ENCODE measurements at regions not wholly inside any gene's neighbourhood (a gene's known extent, or its start where the extent isn't known, plus 50 kb on each side); places are given as distances from the start of the nearest gene placed in this dataset.

- Histone ChIP-seq H3K9ac (ENCODE audit: low read depth in 1 of 2, low read length in 2 of 2) (no peak overlapping the region), H3K4me1 (ENCODE audit: control insufficient read depth in 2 of 2, insufficient read depth in 2 of 2, low read length in 2 of 2) (no peaks in the 10 kb centered on the region), H3K27ac (ENCODE audit: low read depth in 2 of 2, low read length in 2 of 2) (no peak overlapping the region), H3K4me3 (ENCODE audit: low read length in 2 of 2) (no peak overlapping the region), H3K36me3 (ENCODE audit: control insufficient read depth in 2 of 2, insufficient read depth in 2 of 2, low read length in 2 of 2) (no peaks in the 10 kb centered on the region), H3K9me3 (ENCODE audit: control insufficient read depth in 2 of 2, low read length in 2 of 2) (no peaks in the 10 kb centered on the region), H3K27me3 (ENCODE audit: control insufficient read depth in 2 of 2, insufficient read depth in 2 of 2, low read length in 2 of 2) (no peaks in the 10 kb centered on the region)
Measured at GRCh38 chr12:107523775-107524535, 161.6 kb upstream of the PWP1 start.

GRCh38 chr12:107525063-107525718 lies 160.4 kb upstream of the PWP1 start:
- no peak overlapping the region for H3K4me3 ChIP-seq (ENCODE audit: low read length in 2 of 2)
- no peaks in the 10 kb centered on the region for H3K9me3 ChIP-seq (ENCODE audit: control insufficient read depth in 2 of 2, low read length in 2 of 2)
- H3K27me3 ChIP-seq (ENCODE audit: control insufficient read depth in 2 of 2, insufficient read depth in 2 of 2, low read length in 2 of 2) = no peaks in the 10 kb centered on the region
- H3K4me1 ChIP-seq (ENCODE audit: control insufficient read depth in 2 of 2, insufficient read depth in 2 of 2, low read length in 2 of 2) = no peaks in the 10 kb centered on the region
- H3K9ac ChIP-seq (ENCODE audit: low read depth in 1 of 2, low read length in 2 of 2) = no peak overlapping the region
- no peak overlapping the region for H3K27ac ChIP-seq (ENCODE audit: low read depth in 2 of 2, low read length in 2 of 2)
- H3K36me3 ChIP-seq (ENCODE audit: control insufficient read depth in 2 of 2, insufficient read depth in 2 of 2, low read length in 2 of 2) = no peaks in the 10 kb centered on the region

GRCh38 chr12:107525719-107526554 lies 159.7 kb upstream of the PWP1 start:
- no peaks in the 10 kb centered on the region for H3K4me1 ChIP-seq (ENCODE audit: control insufficient read depth in 2 of 2, insufficient read depth in 2 of 2, low read length in 2 of 2)

GRCh38 chr12:107526555-107527180 lies 158.9 kb upstream of the PWP1 start:
- no peak overlapping the region for H3K27ac ChIP-seq (ENCODE audit: low read depth in 2 of 2, low read length in 2 of 2)
- H3K9ac ChIP-seq (ENCODE audit: low read depth in 1 of 2, low read length in 2 of 2) = no peak overlapping the region
- no peaks in the 10 kb centered on the region for H3K9me3 ChIP-seq (ENCODE audit: control insufficient read depth in 2 of 2, low read length in 2 of 2)
- H3K4me3 ChIP-seq (ENCODE audit: low read length in 2 of 2) = no peak overlapping the region
- no peaks in the 10 kb centered on the region for H3K27me3 ChIP-seq (ENCODE audit: control insufficient read depth in 2 of 2, insufficient read depth in 2 of 2, low read length in 2 of 2)
- H3K4me1 ChIP-seq (ENCODE audit: control insufficient read depth in 2 of 2, insufficient read depth in 2 of 2, low read length in 2 of 2) = no peaks in the 10 kb centered on the region
- H3K36me3 ChIP-seq (ENCODE audit: control insufficient read depth in 2 of 2, insufficient read depth in 2 of 2, low read length in 2 of 2) = no peaks in the 10 kb centered on the region

More at GRCh38 chr12:107525719-107526554, 159.7 kb upstream of the PWP1 start:
- Histone ChIP-seq H3K4me3 (ENCODE audit: low read length in 2 of 2) (no peak overlapping the region), H3K9me3 (ENCODE audit: control insufficient read depth in 2 of 2, low read length in 2 of 2) (no peaks in the 10 kb centered on the region), H3K27ac (ENCODE audit: low read depth in 2 of 2, low read length in 2 of 2) (no peak overlapping the region), H3K27me3 (ENCODE audit: control insufficient read depth in 2 of 2, insufficient read depth in 2 of 2, low read length in 2 of 2) (no peaks in the 10 kb centered on the region), H3K9ac (ENCODE audit: low read depth in 1 of 2, low read length in 2 of 2) (no peak overlapping the region), H3K36me3 (ENCODE audit: control insufficient read depth in 2 of 2, insufficient read depth in 2 of 2, low read length in 2 of 2) (no peaks in the 10 kb centered on the region)

- no peak overlapping the region for H3K27ac ChIP-seq (ENCODE audit: low read depth in 2 of 2, low read length in 2 of 2)
- no peaks in the 10 kb centered on the region for H3K4me1 ChIP-seq (ENCODE audit: control insufficient read depth in 2 of 2, insufficient read depth in 2 of 2, low read length in 2 of 2)
- H3K27me3 ChIP-seq (ENCODE audit: control insufficient read depth in 2 of 2, insufficient read depth in 2 of 2, low read length in 2 of 2) = no peaks in the 10 kb centered on the region
- H3K9me3 ChIP-seq (ENCODE audit: control insufficient read depth in 2 of 2, low read length in 2 of 2) = no peaks in the 10 kb centered on the region
- H3K9ac ChIP-seq (ENCODE audit: low read depth in 1 of 2, low read length in 2 of 2) = no peak overlapping the region
- no peak overlapping the region for H3K4me3 ChIP-seq (ENCODE audit: low read length in 2 of 2)
- H3K36me3 ChIP-seq (ENCODE audit: control insufficient read depth in 2 of 2, insufficient read depth in 2 of 2, low read length in 2 of 2) = no peaks in the 10 kb centered on the region
Measured at GRCh38 chr12:107528731-107529365, 156.8 kb upstream of the PWP1 start.

GRCh38 chr12:107529991-107530390 lies 155.6 kb upstream of the PWP1 start:
- Histone ChIP-seq H3K36me3 (ENCODE audit: control insufficient read depth in 2 of 2, insufficient read depth in 2 of 2, low read length in 2 of 2) (no peaks in the 10 kb centered on the region), H3K27me3 (ENCODE audit: control insufficient read depth in 2 of 2, insufficient read depth in 2 of 2, low read length in 2 of 2) (no peaks in the 10 kb centered on the region), H3K9me3 (ENCODE audit: control insufficient read depth in 2 of 2, low read length in 2 of 2) (no peaks in the 10 kb centered on the region), H3K27ac (ENCODE audit: low read depth in 2 of 2, low read length in 2 of 2) (no peak overlapping the region), H3K9ac (ENCODE audit: low read depth in 1 of 2, low read length in 2 of 2) (no peak overlapping the region), H3K4me3 (ENCODE audit: low read length in 2 of 2) (no peak overlapping the region), H3K4me1 (ENCODE audit: control insufficient read depth in 2 of 2, insufficient read depth in 2 of 2, low read length in 2 of 2) (no peaks in the 10 kb centered on the region)

GRCh38 chr12:107530701-107531100 lies 154.9 kb upstream of the PWP1 start:
- Histone ChIP-seq H3K4me3 (ENCODE audit: low read length in 2 of 2) (no peak overlapping the region), H3K27me3 (ENCODE audit: control insufficient read depth in 2 of 2, insufficient read depth in 2 of 2, low read length in 2 of 2) (no peaks in the 10 kb centered on the region), H3K36me3 (ENCODE audit: control insufficient read depth in 2 of 2, insufficient read depth in 2 of 2, low read length in 2 of 2) (no peaks in the 10 kb centered on the region), H3K4me1 (ENCODE audit: control insufficient read depth in 2 of 2, insufficient read depth in 2 of 2, low read length in 2 of 2) (no peaks in the 10 kb centered on the region), H3K9ac (ENCODE audit: low read depth in 1 of 2, low read length in 2 of 2) (no peak overlapping the region), H3K27ac (ENCODE audit: low read depth in 2 of 2, low read length in 2 of 2) (no peak overlapping the region), H3K9me3 (ENCODE audit: control insufficient read depth in 2 of 2, low read length in 2 of 2) (no peaks in the 10 kb centered on the region)

- no peaks in the 10 kb centered on the region for H3K27me3 ChIP-seq (ENCODE audit: control insufficient read depth in 2 of 2, insufficient read depth in 2 of 2, low read length in 2 of 2)
Measured at GRCh38 chr12:107533218-107533617, 152.4 kb upstream of the PWP1 start.

GRCh38 chr12:107536613-107537012 lies 149.0 kb upstream of the PWP1 start:
- Histone ChIP-seq H3K27ac (ENCODE audit: low read depth in 2 of 2, low read length in 2 of 2) (no peak overlapping the region), H3K9ac (ENCODE audit: low read depth in 1 of 2, low read length in 2 of 2) (no peak overlapping the region), H3K9me3 (ENCODE audit: control insufficient read depth in 2 of 2, low read length in 2 of 2) (no peaks in the 10 kb centered on the region), H3K27me3 (ENCODE audit: control insufficient read depth in 2 of 2, insufficient read depth in 2 of 2, low read length in 2 of 2) (no peaks in the 10 kb centered on the region), H3K4me3 (ENCODE audit: low read length in 2 of 2) (no peak overlapping the region), H3K36me3 (ENCODE audit: control insufficient read depth in 2 of 2, insufficient read depth in 2 of 2, low read length in 2 of 2) (no peaks in the 10 kb centered on the region), H3K4me1 (ENCODE audit: control insufficient read depth in 2 of 2, insufficient read depth in 2 of 2, low read length in 2 of 2) (no peaks in the 10 kb centered on the region)

More at GRCh38 chr12:107533218-107533617, 152.4 kb upstream of the PWP1 start:
- Histone ChIP-seq H3K4me1 (ENCODE audit: control insufficient read depth in 2 of 2, insufficient read depth in 2 of 2, low read length in 2 of 2) (no peaks in the 10 kb centered on the region), H3K4me3 (ENCODE audit: low read length in 2 of 2) (no peak overlapping the region), H3K9me3 (ENCODE audit: control insufficient read depth in 2 of 2, low read length in 2 of 2) (no peaks in the 10 kb centered on the region), H3K27ac (ENCODE audit: low read depth in 2 of 2, low read length in 2 of 2) (no peak overlapping the region), H3K9ac (ENCODE audit: low read depth in 1 of 2, low read length in 2 of 2) (no peak overlapping the region), H3K36me3 (ENCODE audit: control insufficient read depth in 2 of 2, insufficient read depth in 2 of 2, low read length in 2 of 2) (no peaks in the 10 kb centered on the region)

Measured in mucosa of rectum (tissue), 2 donors.